Vagina (tissue), 2 donors: ENCODE measurements at regions not wholly inside any gene's neighbourhood (a gene's known extent, or its start where the extent isn't known, plus 50 kb on each side); places are given as distances from the start of the nearest gene placed in this dataset.

ENCODE experiments used
- POLR2A ChIP-seq, 2 donors: fragments of 450-650 bp; IDR thresholded peaks; one replicate each; pipeline ENCODE4 v1.6.1; 2017; ENCODE audit warnings: antibody characterized with exemption in 2 of 2, mild to moderate bottlenecking in 2 of 2, moderate library complexity in 2 of 2
- POLR2AphosphoS5 ChIP-seq, 2 donors: sonication (generic); formaldehyde crosslinking; IDR thresholded peaks; one replicate each; pipeline ENCODE4 v1.9.0; 2017; ENCODE audit warnings: antibody characterized with exemption in 2 of 2, mild to moderate bottlenecking in 2 of 2, low read depth in 1 of 2; ENCODE audit not compliant: insufficient read depth in 1 of 2
- TF ChIP-seq, protein P1 (sequence below), 3 experiments: fragments of 450-650 bp in 2 of 3; fragments of 200-600 bp in 1 of 3; sonication (generic) in 1 of 3; IDR thresholded peaks; one replicate each; pipeline ENCODE4 v1.5.1; 2017 to 2019; ENCODE audit warnings: antibody characterized with exemption in 3 of 3, mild to moderate bottlenecking in 2 of 3, moderate library complexity in 2 of 3

DNA sequence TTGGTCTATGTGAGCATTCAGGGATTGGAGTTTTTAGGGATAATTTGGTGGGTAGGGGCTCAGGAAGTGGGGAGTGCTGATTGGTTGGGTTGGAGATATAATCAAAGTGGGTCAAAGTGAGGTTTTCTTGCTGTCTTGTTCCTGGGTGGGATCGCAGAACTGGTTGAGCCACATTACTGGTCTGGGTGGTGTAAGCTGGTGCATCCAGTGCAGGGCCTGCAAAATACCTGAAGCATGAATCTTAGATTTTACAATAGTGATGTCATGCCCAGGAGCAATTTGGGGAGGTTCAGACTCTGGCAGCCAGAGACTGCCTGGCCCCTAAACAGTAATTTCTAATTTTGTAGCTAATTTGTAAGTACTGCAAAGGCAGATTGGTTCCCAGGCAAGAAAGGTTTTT, 665.6 kb upstream of the PRKX start:
- TF ChIP-seq, protein P1, sequence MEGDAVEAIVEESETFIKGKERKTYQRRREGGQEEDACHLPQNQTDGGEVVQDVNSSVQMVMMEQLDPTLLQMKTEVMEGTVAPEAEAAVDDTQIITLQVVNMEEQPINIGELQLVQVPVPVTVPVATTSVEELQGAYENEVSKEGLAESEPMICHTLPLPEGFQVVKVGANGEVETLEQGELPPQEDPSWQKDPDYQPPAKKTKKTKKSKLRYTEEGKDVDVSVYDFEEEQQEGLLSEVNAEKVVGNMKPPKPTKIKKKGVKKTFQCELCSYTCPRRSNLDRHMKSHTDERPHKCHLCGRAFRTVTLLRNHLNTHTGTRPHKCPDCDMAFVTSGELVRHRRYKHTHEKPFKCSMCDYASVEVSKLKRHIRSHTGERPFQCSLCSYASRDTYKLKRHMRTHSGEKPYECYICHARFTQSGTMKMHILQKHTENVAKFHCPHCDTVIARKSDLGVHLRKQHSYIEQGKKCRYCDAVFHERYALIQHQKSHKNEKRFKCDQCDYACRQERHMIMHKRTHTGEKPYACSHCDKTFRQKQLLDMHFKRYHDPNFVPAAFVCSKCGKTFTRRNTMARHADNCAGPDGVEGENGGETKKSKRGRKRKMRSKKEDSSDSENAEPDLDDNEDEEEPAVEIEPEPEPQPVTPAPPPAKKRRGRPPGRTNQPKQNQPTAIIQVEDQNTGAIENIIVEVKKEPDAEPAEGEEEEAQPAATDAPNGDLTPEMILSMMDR (IDR thresholded peaks at IDR 0.05), result no peak
- no peak for TF ChIP-seq POLR2AphosphoS5 (IDR thresholded peaks at IDR 0.05; ENCODE audit: insufficient read depth in 1 of 2, low read depth in 1 of 2)
- no peak for TF ChIP-seq POLR2A (IDR thresholded peaks at IDR 0.05)
